ENCODE measurements at regions not wholly inside any gene's neighbourhood (a gene's known extent, or its start where the extent isn't known, plus 50 kb on each side); places are given as distances from the start of the nearest gene placed in this dataset.
"Not testable (repeated sequence)": the region's sequence is repeated elsewhere in the genome, so short reads cannot be mapped to it uniquely, and the experiment has no call there.

DNA sequence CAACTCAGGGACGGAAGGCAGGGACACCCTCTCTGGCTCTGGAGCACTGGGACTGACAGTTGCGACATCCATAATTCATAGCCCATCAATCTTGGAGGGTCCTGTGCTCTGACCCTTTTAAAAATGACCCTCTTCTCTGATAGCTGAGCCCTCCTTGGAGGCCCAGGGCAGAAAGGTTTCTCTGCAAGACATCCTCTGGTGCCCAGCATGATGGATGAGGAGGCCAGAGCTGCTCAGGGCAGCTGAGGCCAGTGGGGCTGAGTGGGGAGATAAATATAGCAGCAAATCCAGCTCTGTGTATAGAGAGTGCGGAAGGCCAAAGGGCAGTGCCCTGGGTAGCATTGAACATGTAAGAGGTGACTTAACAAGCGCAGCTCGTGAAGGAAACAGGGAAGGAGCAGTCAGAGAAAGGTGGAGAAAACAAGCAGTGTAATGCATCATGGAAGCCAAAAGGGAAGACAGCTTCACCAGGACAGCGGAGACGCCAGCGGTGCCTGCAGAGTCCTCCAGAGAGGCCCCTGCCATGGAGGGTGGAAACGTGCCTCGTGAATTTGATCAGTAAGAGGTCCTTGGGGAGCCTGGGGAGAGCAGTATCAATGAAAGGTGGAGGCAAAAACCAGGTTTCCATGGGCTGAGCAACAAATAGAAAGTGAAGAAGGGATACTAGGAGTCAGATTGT is 50.4 kb upstream of the FMOD start:
- DNase-seq: no peak

GRCh38 chr1:203402152-203402551 is 51.2 kb upstream of the FMOD start:
- DNase-seq: no peak

DNA sequence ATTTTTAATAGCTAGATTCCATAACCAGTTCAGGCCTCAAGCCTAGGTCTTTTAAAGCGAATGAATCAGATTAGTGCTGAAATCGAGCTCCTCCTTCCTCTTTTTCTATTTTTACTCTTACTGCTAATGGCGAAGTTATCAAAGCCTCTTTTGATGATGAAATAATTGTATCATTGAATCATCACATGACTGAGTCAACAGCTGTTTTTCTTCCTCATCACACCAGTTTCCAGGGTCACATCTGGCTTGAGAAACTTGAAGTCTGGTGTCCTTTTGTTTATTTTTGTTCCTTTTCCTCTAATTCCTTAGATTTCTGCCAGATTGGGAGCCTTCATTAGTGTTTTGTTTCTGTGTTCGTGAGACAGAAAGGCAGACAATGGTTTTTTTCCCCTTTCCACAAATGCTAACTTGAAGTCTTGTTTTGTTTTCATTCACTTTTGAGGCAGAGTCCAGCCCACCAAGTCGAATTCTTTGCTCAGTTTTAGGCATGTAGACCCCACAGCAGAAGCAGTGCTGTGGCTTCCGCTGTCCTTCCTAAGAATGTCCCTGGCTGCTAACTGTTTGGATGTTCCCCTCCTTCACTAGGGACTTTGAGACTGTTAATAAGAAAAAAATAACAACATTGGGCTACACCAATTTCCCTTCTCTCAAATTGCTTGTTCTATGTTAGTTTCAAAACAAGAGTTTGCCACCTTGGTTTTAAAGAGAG is 51.9 kb upstream of the FMOD start:
- DNase-seq: peak; percentile 25

DNA sequence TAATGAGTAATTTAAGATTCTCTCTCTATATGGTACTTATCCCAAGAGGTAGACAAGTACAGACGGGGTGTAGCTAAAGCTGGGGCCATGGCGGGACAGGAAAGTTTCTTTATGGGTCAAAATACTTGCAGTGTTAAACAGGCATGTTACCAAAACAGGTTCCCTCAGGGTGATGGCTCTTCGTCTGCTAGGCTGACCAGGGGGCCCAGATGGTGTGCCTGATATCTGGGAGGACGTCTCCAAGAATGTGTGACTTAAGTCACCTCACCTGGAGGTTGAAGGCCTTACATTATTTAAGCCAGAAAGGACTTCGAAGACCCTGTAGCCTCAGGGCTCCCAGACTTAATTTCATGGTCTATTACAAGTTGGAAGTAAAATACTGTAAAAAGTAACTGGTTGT is 52.7 kb upstream of the FMOD start:
- no peak for DNase-seq

- DNase-seq: no peak
These were observed 53.6 kb upstream of the FMOD start for GRCh38 chr1:203404546-203404945.

DNA sequence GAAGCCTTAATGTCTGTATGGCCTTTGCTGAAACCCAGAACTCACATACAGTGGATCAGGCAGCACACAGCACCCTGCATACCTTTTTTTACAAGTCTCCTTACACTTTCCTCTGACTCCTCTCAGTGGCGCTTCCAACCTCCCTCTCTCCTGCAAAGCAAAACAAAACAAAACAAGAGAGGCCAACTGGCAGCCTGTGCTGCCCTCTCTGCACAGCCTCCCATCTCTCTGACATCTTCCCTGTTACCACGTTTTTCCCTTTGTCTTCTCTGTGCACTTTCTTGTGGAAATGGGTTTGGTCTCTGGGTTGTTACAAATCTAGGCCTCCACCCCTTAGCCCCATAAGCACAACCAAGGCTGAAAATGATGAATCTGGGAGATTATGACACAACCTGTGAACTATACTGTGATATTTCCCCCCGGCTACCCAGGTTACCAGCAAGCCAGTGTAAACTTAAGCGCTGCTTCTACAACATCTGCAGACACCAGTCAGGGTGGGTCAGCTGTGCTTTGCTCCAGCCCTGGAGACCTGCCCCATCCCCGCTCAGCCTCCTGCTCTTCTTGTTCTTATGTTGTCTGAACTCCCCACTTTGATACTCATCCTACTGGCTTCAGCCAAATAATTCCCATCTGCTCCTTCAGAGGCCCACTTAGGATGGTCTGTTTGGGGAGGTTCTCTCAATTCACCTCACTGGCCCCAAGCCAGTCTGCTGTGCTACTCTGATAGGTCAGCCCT is 54.9 kb upstream of the FMOD start:
- DNase-seq: no peak

DNA sequence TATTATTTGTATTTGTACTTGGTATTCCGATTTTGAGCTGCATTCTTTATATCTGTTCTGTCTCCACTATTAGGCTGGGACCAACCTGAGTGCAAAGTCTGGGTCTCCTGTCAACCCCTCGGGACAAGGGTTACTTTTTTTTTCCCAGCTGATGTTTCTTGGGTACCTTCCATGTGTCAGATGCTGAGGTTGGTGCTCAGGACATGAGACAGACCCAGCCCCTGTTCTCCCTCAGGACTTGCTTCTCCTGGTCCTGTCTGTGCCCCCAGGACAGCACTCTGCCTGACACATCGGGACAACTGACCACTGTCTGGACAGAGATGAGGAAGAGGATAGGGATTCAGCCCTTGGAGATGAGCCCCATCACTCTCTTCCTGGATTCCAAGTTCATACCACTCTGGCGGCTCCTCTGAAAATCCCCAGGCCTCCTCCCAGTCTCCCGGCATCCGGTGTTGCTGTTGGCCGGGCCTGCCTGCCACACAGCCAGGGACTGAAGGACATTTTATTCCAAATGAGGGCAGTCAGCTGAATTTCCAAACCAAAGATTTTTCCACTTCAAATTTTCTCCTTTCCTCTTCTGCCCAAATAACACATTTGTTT is 55.6 kb upstream of the FMOD start:
- no peak for DNase-seq

GRCh38 chr1:203407296-203407695 is 56.4 kb upstream of the FMOD start:
- DNase-seq: no peak

DNA sequence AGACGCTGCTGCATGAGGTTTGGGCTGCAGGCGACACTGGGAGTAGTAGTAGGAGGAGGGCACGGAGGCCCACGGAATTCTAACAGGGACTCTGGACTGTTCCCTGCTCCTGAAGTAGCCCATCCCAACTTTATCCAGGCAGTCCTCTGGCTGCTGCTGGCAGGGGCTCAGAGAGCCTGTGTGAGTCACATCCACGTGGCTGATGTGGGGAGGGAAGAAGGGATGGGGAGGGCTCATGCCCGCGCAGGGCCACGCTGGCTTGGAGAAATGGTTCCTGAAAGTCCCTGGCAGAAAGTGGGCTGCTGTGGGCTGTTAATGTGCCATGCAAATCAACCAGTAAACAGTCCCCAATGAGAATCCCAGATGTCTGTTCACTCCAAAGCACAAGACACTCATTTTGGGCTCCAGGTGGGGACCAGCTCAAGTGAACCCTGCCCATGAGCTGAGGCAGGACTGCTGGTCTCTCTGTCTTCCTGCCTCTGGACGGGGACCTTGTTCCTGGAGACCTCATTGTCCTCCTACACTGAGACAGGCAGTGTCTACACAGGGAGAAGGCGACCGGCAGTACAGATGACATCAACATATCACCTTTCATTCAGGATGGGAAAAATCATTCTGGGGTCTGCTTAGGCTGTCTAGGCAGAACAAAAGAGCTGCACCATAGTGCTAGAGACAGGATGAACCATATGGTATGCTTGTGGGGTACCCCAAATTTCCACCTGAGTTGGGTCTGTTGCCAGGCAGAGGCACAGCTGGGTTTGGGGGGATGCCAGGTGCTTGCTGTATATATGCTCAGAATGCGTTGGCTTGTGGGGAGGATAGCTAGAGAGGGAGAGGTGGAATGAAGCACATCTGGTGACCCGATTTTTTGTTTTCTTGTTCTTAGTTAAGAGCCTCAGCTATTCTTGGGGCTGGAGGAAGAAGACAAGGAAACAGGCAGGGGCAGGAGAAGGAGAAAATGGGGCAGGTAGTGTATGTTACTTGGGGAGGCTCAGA is 57.9 kb upstream of the FMOD start:
- peak; percentile 42 for DNase-seq

DNA sequence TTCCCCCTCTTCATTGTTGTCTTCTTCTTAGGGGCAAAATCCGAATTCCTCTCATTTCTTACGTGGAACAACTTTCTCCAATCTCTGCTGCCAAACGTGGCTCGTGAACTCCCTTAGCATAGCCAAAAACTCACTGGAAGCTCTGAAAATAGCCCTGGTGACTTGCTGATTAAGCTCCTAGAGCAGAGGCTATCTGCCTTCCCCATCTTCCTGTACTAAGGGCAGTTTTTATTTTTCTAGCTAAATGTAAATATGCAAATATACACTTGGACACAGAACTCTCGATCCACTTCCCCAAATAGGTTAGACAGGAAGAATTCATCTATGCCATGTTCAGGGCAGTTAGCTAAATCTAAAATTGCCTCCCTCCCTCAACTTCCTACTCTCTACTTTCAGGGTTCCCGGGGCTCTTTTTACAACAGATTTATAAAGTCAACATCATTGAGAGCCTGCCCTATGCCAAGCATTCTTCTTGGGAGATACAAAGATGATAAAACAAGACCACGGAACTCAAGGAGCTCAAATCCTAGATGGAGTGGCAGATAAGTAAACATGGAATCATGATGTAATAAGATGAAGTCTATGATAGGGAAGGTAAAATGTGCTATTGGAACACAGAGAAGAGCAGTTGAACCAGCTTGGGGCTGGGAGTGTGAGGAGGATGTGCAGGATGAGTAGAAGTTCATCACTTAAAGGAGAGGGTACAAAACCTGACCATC is 59.4 kb upstream of the FMOD start:
- DNase-seq: no peak

GRCh38 chr1:203411431-203411830 is 60.5 kb upstream of the FMOD start:
- not testable (repeated sequence) for DNase-seq

GRCh38 chr1:203419558-203419957 is 56.0 kb upstream of the PRELP start:
- no peak for DNase-seq

GRCh38 chr1:203420263-203420662 is 55.3 kb upstream of the PRELP start:
- DNase-seq: no peak

GRCh38 chr1:203421246-203421645 is 54.4 kb upstream of the PRELP start:
- no peak for DNase-seq

GRCh38 chr1:203422116-203422515 is 53.5 kb upstream of the PRELP start:
- no peak for DNase-seq

GRCh38 chr1:203422656-203423055 is 53.0 kb upstream of the PRELP start:
- no peak for DNase-seq

DNA sequence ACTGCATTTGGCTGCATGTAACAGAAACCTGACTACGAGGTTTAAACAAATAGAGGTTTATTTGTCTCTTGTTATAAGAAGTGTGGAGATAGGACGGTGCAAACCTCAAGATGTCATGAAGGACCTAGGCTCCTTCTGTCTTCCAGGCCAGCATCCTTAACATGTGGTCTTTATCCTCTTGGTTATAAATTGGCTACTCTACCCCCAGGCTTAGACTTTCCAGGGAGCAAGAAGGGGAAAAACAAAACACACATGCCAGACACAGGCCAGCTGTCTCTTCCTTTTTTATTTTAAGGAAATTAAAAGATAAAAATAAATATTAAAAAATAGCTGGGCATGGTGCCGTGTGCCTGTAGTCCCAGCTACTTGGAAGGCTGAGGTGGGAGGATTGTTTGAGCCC is 51.3 kb upstream of the PRELP start:
- no peak for DNase-seq

GRCh38 chr1:203424861-203425662 is 50.5 kb upstream of the PRELP start:
- DNase-seq: no peak

DNA sequence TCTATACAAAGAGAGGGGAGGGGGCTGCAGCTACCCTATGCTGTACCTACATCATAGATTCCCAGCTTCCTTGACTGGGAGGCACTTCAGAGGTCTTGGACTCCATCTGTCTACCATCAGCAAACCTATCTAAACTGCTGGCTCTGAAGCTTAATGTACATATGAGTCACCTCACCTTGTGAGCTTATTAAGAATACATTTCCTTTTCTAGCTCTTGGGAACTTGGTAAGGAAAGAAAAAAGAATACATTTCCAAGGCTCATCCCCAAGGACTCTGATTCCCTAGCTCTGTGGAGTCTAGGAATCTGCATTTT is 50.0 kb upstream of the PRELP start:
- peak; percentile 10 for DNase-seq

All from dermis blood vessel endothelial cell (primary cell).